KOPT-K1 (cell line): ENCODE measurements at regions not wholly inside any gene's neighbourhood (a gene's known extent, or its start where the extent isn't known, plus 50 kb on each side); places are given as distances from the start of the nearest gene placed in this dataset.
"Not testable (repeated sequence)": the region's sequence is repeated elsewhere in the genome, so short reads cannot be mapped to it uniquely, and the experiment has no call there.

Source experiments
- H3K27ac ChIP-seq: fragments of 200-600 bp; sonication (generic); 2 replicates; pipeline ENCODE4 v1.5.1; 2016; ENCODE audit warnings: antibody characterized with exemption, mild to moderate bottlenecking, low read depth, low read length; ENCODE audit not compliant: poor library complexity, severe bottlenecking
- H3K36me3 ChIP-seq: fragments of 200-600 bp; sonication (generic); 2 replicates; pipeline ENCODE4 v1.5.1; 2017; ENCODE audit warnings: antibody characterized with exemption, mild to moderate bottlenecking, low read length, moderate library complexity; ENCODE audit not compliant: insufficient read depth
- H3K9me3 ChIP-seq: fragments of 200-600 bp; sonication (generic); 2 replicates; pipeline ENCODE4 v1.5.1; 2017; ENCODE audit warnings: antibody characterized with exemption, low read length, mild to moderate bottlenecking; ENCODE audit not compliant: insufficient read depth, poor library complexity, severe bottlenecking

- Histone ChIP-seq H3K36me3 (no peaks in the 10 kb centered on the region), H3K9me3 (peaks cover 20% of the 10 kb centered on the region), H3K27ac (no peak overlapping the region)
Observed at GRCh38 chr3:31197941-31198340, 303.5 kb upstream of the GADL1 start.

- Histone ChIP-seq H3K36me3 (no peaks in the 10 kb centered on the region), H3K27ac (no peak overlapping the region), H3K9me3 (peaks cover 25% of the 10 kb centered on the region)
Observed at GRCh38 chr3:31198890-31199289, 304.4 kb upstream of the GADL1 start.

GRCh38 chr3:31203960-31204795 lies 309.7 kb upstream of the GADL1 start:
- peaks cover 59% of the 10 kb centered on the region for H3K9me3 ChIP-seq
- no peaks in the 10 kb centered on the region for H3K36me3 ChIP-seq
- no peak overlapping the region for H3K27ac ChIP-seq

GRCh38 chr3:31204796-31205056 lies 310.3 kb upstream of the GADL1 start:
- not testable (repeated sequence) for H3K36me3 ChIP-seq, H3K27ac ChIP-seq
- peaks cover 57% of the 10 kb centered on the region for H3K9me3 ChIP-seq

- H3K9me3 ChIP-seq: peaks cover 32% of the 10 kb centered on the region
- peak overlapping the region; percentile 92 for H3K27ac ChIP-seq
- no peaks in the 10 kb centered on the region for H3K36me3 ChIP-seq
Observed at GRCh38 chr3:31210068-31210645, 315.7 kb upstream of the GADL1 start.

GRCh38 chr3:31213869-31214486 lies 318.7 kb upstream of the STT3B start:
- Histone ChIP-seq H3K9me3 (peaks cover 5% of the 10 kb centered on the region), H3K36me3 (no peaks in the 10 kb centered on the region), H3K27ac (peak overlapping the region; percentile 92)

- Histone ChIP-seq H3K36me3 (no peaks in the 10 kb centered on the region), H3K27ac (peak overlapping the region; percentile 92), H3K9me3 (no peaks in the 10 kb centered on the region)
Observed at GRCh38 chr3:31218082-31218481, 314.6 kb upstream of the STT3B start.

- H3K9me3 ChIP-seq: no peaks in the 10 kb centered on the region
- no peaks in the 10 kb centered on the region for H3K36me3 ChIP-seq
- peak overlapping the region; percentile 92 for H3K27ac ChIP-seq
Observed at GRCh38 chr3:31219131-31219843, 313.4 kb upstream of the STT3B start.

- no peaks in the 10 kb centered on the region for H3K9me3 ChIP-seq
- peak overlapping the region; percentile 92 for H3K27ac ChIP-seq
Observed at GRCh38 chr3:31220431-31220830, 312.3 kb upstream of the STT3B start.

GRCh38 chr3:31223278-31223677 lies 309.4 kb upstream of the STT3B start:
- Histone ChIP-seq H3K27ac (peak overlapping the region; percentile 99), H3K36me3 (no peaks in the 10 kb centered on the region), H3K9me3 (peaks cover 3% of the 10 kb centered on the region)

More at GRCh38 chr3:31220431-31220830, 312.3 kb upstream of the STT3B start:
- H3K36me3 ChIP-seq: no peaks in the 10 kb centered on the region

- peaks cover 8% of the 10 kb centered on the region for H3K9me3 ChIP-seq
- no peaks in the 10 kb centered on the region for H3K36me3 ChIP-seq
- peak overlapping the region; percentile 99 for H3K27ac ChIP-seq
Observed at GRCh38 chr3:31224936-31225335, 307.8 kb upstream of the STT3B start.

GRCh38 chr3:31225923-31226322 lies 306.8 kb upstream of the STT3B start:
- Histone ChIP-seq H3K9me3 (peaks cover 8% of the 10 kb centered on the region), H3K36me3 (no peaks in the 10 kb centered on the region), H3K27ac (peak overlapping the region; percentile 99)

GRCh38 chr3:31226346-31226745 lies 306.4 kb upstream of the STT3B start:
- Histone ChIP-seq H3K36me3 (no peaks in the 10 kb centered on the region), H3K27ac (peak overlapping the region; percentile 99), H3K9me3 (peaks cover 8% of the 10 kb centered on the region)

- Histone ChIP-seq H3K36me3 (no peaks in the 10 kb centered on the region), H3K27ac (peak overlapping the region; percentile 99), H3K9me3 (peaks cover 8% of the 10 kb centered on the region)
Observed at GRCh38 chr3:31227131-31227562, 305.6 kb upstream of the STT3B start.
